ENCODE measurements at regions not wholly inside any gene's neighbourhood (a gene's known extent, or its start where the extent isn't known, plus 50 kb on each side); places are given as distances from the start of the nearest gene placed in this dataset.

DNA sequence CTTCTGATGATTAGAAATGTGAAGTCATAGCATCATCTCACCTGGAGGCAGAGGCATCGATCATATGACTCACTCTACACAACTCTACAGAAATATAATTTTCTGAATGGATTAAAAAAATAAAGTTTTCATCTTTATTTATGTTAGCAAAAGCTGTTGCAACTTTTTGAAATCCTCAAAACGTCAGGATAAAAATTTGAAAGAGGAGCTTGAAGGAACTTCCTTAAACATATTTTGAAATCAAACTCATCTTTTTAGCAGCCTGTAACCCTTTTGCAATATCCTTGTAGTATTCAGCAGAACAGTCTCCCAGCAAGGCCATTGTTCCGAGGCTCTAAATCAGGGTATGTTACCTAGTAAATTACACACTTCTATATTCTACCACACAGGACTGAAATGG lies 985.4 kb downstream of the PLOD2 start:
- H3K36me3 ChIP-seq (ENCODE audit: control insufficient read depth in 2 of 2, extremely low read depth in 1 of 2, insufficient read depth in 2 of 2, low read length in 2 of 2) = no peaks in the 10 kb centered on the region
- TF ChIP-seq, protein P1, sequence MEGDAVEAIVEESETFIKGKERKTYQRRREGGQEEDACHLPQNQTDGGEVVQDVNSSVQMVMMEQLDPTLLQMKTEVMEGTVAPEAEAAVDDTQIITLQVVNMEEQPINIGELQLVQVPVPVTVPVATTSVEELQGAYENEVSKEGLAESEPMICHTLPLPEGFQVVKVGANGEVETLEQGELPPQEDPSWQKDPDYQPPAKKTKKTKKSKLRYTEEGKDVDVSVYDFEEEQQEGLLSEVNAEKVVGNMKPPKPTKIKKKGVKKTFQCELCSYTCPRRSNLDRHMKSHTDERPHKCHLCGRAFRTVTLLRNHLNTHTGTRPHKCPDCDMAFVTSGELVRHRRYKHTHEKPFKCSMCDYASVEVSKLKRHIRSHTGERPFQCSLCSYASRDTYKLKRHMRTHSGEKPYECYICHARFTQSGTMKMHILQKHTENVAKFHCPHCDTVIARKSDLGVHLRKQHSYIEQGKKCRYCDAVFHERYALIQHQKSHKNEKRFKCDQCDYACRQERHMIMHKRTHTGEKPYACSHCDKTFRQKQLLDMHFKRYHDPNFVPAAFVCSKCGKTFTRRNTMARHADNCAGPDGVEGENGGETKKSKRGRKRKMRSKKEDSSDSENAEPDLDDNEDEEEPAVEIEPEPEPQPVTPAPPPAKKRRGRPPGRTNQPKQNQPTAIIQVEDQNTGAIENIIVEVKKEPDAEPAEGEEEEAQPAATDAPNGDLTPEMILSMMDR (optimal IDR thresholded peaks at IDR 0.05 in 1 of 3, IDR thresholded peaks at IDR 0.05 in 1 of 3, conservative IDR thresholded peaks at IDR 0.05 in 1 of 3; ENCODE audit: extremely low read depth in 1 of 3, insufficient read depth in 2 of 3, low read length in 3 of 3) = no peak
- TF ChIP-seq EZH2 (IDR thresholded peaks at IDR 0.05; ENCODE audit: low read length) = no peak
- dilution Hi-C loops (cut with MboI; ENCODE audit: extremely low pct_ligation_motif_present, low sequenced_read_pairs) = no loop called here
- DNase-seq (ENCODE audit: low read depth, low spot score) (no peak), FAIRE-seq (no peak)
- H3K9ac ChIP-seq (ENCODE audit: control insufficient read depth, extremely low read depth, insufficient read depth, low read length) = no peak overlapping the region
- H3K4me2 ChIP-seq (ENCODE audit: control insufficient read depth, extremely low read depth, insufficient read depth, low read depth, low read length) = no peak overlapping the region
- H3K27ac ChIP-seq (ENCODE audit: control insufficient read depth, insufficient read depth, low read length) = no peak overlapping the region
- no peaks in the 10 kb centered on the region for H3K27me3 ChIP-seq (ENCODE audit: control insufficient read depth, extremely low read depth, insufficient read depth, low read length)
- H4K20me1 ChIP-seq (ENCODE audit: control insufficient read depth, extremely low read depth, insufficient read depth, low read length) = no peaks in the 10 kb centered on the region
- H3K9me3 ChIP-seq (ENCODE audit: control insufficient read depth, low read depth, low read length) = no peaks in the 10 kb centered on the region
- H3K79me2 ChIP-seq (ENCODE audit: control insufficient read depth, insufficient read depth, low read length) = no peaks in the 10 kb centered on the region
- no peak overlapping the region for H2AFZ ChIP-seq (ENCODE audit: control insufficient read depth, low read length)
- no peaks in the 10 kb centered on the region for H3K9me1 ChIP-seq (ENCODE audit: control insufficient read depth, extremely low read depth, insufficient read depth, low read length)
- no peak overlapping the region for H3K4me3 ChIP-seq (ENCODE audit: control insufficient read depth in 2 of 3, extremely low read depth in 1 of 3, insufficient read depth in 2 of 3, low read depth in 1 of 3, low read length in 3 of 3)
- no peaks in the 10 kb centered on the region for H3K4me1 ChIP-seq (ENCODE audit: control insufficient read depth, extremely low read depth, insufficient read depth, low read length)

DNA sequence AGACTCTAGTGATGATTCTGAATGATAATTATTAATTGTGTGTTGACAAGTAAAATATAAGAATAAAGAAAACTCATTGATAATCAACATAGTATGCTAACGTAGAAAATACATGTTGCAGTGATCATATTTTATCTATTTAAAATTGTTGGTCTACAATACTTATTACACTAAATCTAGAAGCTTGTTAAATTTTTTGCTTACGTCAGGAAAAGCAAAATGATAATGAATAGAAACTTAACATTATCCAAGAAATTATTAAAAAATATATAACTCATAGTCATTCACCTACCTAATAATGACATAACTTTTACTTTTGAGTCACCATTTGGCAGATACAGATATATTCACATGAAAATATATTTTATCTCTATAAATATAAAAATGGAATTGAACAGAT lies 984.1 kb downstream of the PLOD2 start:
- no peaks in the 10 kb centered on the region for H3K79me2 ChIP-seq (ENCODE audit: control insufficient read depth, insufficient read depth, low read length)
- no peak overlapping the region for H2AFZ ChIP-seq (ENCODE audit: control insufficient read depth, low read length)
- no peaks in the 10 kb centered on the region for H4K20me1 ChIP-seq (ENCODE audit: control insufficient read depth, extremely low read depth, insufficient read depth, low read length)
- no peak overlapping the region for H3K27ac ChIP-seq (ENCODE audit: control insufficient read depth, insufficient read depth, low read length)
- no peak overlapping the region for H3K4me2 ChIP-seq (ENCODE audit: control insufficient read depth, extremely low read depth, insufficient read depth, low read depth, low read length)
- DNase-seq (ENCODE audit: low read depth, low spot score) (no peak), FAIRE-seq (no peak)
- H3K9ac ChIP-seq (ENCODE audit: control insufficient read depth, extremely low read depth, insufficient read depth, low read length) = no peak overlapping the region
- no peaks in the 10 kb centered on the region for H3K36me3 ChIP-seq (ENCODE audit: control insufficient read depth in 2 of 2, extremely low read depth in 1 of 2, insufficient read depth in 2 of 2, low read length in 2 of 2)
- H3K9me1 ChIP-seq (ENCODE audit: control insufficient read depth, extremely low read depth, insufficient read depth, low read length) = no peaks in the 10 kb centered on the region
- no peaks in the 10 kb centered on the region for H3K4me1 ChIP-seq (ENCODE audit: control insufficient read depth, extremely low read depth, insufficient read depth, low read length)
- H3K27me3 ChIP-seq (ENCODE audit: control insufficient read depth, extremely low read depth, insufficient read depth, low read length) = no peaks in the 10 kb centered on the region
- no peaks in the 10 kb centered on the region for H3K9me3 ChIP-seq (ENCODE audit: control insufficient read depth, low read depth, low read length)
- no peak for TF ChIP-seq EZH2 (IDR thresholded peaks at IDR 0.05; ENCODE audit: low read length)
- TF ChIP-seq, protein P1 (optimal IDR thresholded peaks at IDR 0.05 in 1 of 3, IDR thresholded peaks at IDR 0.05 in 1 of 3, conservative IDR thresholded peaks at IDR 0.05 in 1 of 3; ENCODE audit: extremely low read depth in 1 of 3, insufficient read depth in 2 of 3, low read length in 3 of 3) = no peak
- dilution Hi-C loops (cut with MboI; ENCODE audit: extremely low pct_ligation_motif_present, low sequenced_read_pairs) = no loop called here
- H3K4me3 ChIP-seq (ENCODE audit: control insufficient read depth in 2 of 3, extremely low read depth in 1 of 3, insufficient read depth in 2 of 3, low read depth in 1 of 3, low read length in 3 of 3) = no peak overlapping the region
